A673 (cell line): ENCODE measurements at regions not wholly inside any gene's neighbourhood (a gene's known extent, or its start where the extent isn't known, plus 50 kb on each side); places are given as distances from the start of the nearest gene placed in this dataset.

Experiments
- CTCF ChIP-seq: fragments of 300-800, 200-600 bp; sonication (generic); conservative IDR thresholded peaks from 2 replicates; pipeline ENCODE4 v1.5.1; 2017; ENCODE audit warnings: low read depth, mild to moderate bottlenecking, antibody characterized with exemption, low read length, moderate library complexity, mixed read lengths
- EZH2 ChIP-seq: fragments of 200-600 bp; sonication (generic); IDR thresholded peaks from 2 replicates; pipeline ENCODE4 v1.6.1; 2017; ENCODE audit warnings: borderline replicate concordance, low read depth, mild to moderate bottlenecking, mixed read lengths, antibody characterized with exemption, low read length; ENCODE audit not compliant: poor library complexity, severe bottlenecking

GRCh38 chr3:103269287-103269686 lies 834.5 kb downstream of the ZPLD1 start:
- TF ChIP-seq CTCF (no peak), EZH2 (no peak)
